ENCODE measurements at regions not wholly inside any gene's neighbourhood (a gene's known extent, or its start where the extent isn't known, plus 50 kb on each side); places are given as distances from the start of the nearest gene placed in this dataset.

- CTCF ChIA-PET (ENCODE audit: unreplicated experiment): no interaction called here
- no peaks in the 10 kb centered on the region for H3K9me3 ChIP-seq (ENCODE audit: low read length)
- intact Hi-C loops (cut with micrococcal nuclease; ENCODE audit: unreplicated experiment): no loop called here
- no peak overlapping the region for H3K27ac ChIP-seq (ENCODE audit: low read depth, low read length, poor library complexity, severe bottlenecking)
- no peak for TF ChIP-seq EZH2phosphoT487 (IDR thresholded peaks at IDR 0.05; ENCODE audit: borderline replicate concordance, low read depth, low read length)
- TF ChIP-seq CTCF (conservative IDR thresholded peaks at IDR 0.05; ENCODE audit: low read length): no peak
- H2AFZ ChIP-seq (ENCODE audit: low read length): no peak overlapping the region
- no peak overlapping the region for H3K4me2 ChIP-seq (ENCODE audit: low read length)
- POLR2A ChIA-PET: no interaction called here
- H3K4me1 ChIP-seq (ENCODE audit: insufficient read depth, low read length, poor library complexity, severe bottlenecking): no peaks in the 10 kb centered on the region
- H4K20me1 ChIP-seq (ENCODE audit: insufficient read depth, low read length): no peaks in the 10 kb centered on the region
- BruUV-seq (replicated peaks): no TSS peak
- H3K36me3 ChIP-seq (ENCODE audit: insufficient read depth, low read length): no peaks in the 10 kb centered on the region
- no peak for DNase-seq (ENCODE audit: low spot score)
- no peaks in the 10 kb centered on the region for H3K9me2 ChIP-seq (ENCODE audit: insufficient read depth, low read length)
- no peak overlapping the region for H3K4me3 ChIP-seq (ENCODE audit: low read depth, low read length, poor library complexity, severe bottlenecking)
- no peaks in the 10 kb centered on the region for H3K79me2 ChIP-seq (ENCODE audit: insufficient read depth, low read depth, low read length)
Measured at GRCh38 chr16:86921289-86921688, 342.9 kb downstream of the FOXL1 start.

GRCh38 chr16:86922311-86922710, 344.0 kb downstream of the FOXL1 start:
- DNase-seq (ENCODE audit: low spot score): no peak
- no peaks in the 10 kb centered on the region for H3K9me3 ChIP-seq (ENCODE audit: low read length)
- H2AFZ ChIP-seq (ENCODE audit: low read length): no peak overlapping the region
- no peaks in the 10 kb centered on the region for H3K9me2 ChIP-seq (ENCODE audit: insufficient read depth, low read length)
- H3K36me3 ChIP-seq (ENCODE audit: insufficient read depth, low read length): no peaks in the 10 kb centered on the region
- TF ChIP-seq CTCF (conservative IDR thresholded peaks at IDR 0.05; ENCODE audit: low read length) (no peak), EZH2phosphoT487 (IDR thresholded peaks at IDR 0.05; ENCODE audit: borderline replicate concordance, low read depth, low read length) (no peak)
- no peaks in the 10 kb centered on the region for H4K20me1 ChIP-seq (ENCODE audit: insufficient read depth, low read length)
- H3K4me2 ChIP-seq (ENCODE audit: low read length): no peak overlapping the region
- H3K79me2 ChIP-seq (ENCODE audit: insufficient read depth, low read depth, low read length): no peaks in the 10 kb centered on the region
- intact Hi-C loops (cut with micrococcal nuclease; ENCODE audit: unreplicated experiment): no loop called here
- ChIA-PET CTCF (ENCODE audit: unreplicated experiment) (no interaction called here), POLR2A (no interaction called here)
- no peaks in the 10 kb centered on the region for H3K4me1 ChIP-seq (ENCODE audit: insufficient read depth, low read length, poor library complexity, severe bottlenecking)
- no peak overlapping the region for H3K27ac ChIP-seq (ENCODE audit: low read depth, low read length, poor library complexity, severe bottlenecking)
- no peak overlapping the region for H3K4me3 ChIP-seq (ENCODE audit: low read depth, low read length, poor library complexity, severe bottlenecking)
- BruUV-seq (replicated peaks): no TSS peak

GRCh38 chr16:86923656-86924055, 345.3 kb downstream of the FOXL1 start:
- DNase-seq (ENCODE audit: low spot score): no peak
- POLR2A ChIA-PET: no interaction called here
- Histone ChIP-seq H3K9me2 (ENCODE audit: insufficient read depth, low read length) (no peaks in the 10 kb centered on the region), H3K9me3 (ENCODE audit: low read length) (no peaks in the 10 kb centered on the region), H4K20me1 (ENCODE audit: insufficient read depth, low read length) (no peaks in the 10 kb centered on the region), H3K4me3 (ENCODE audit: low read depth, low read length, poor library complexity, severe bottlenecking) (no peak overlapping the region), H3K36me3 (ENCODE audit: insufficient read depth, low read length) (no peaks in the 10 kb centered on the region), H2AFZ (ENCODE audit: low read length) (no peak overlapping the region), H3K79me2 (ENCODE audit: insufficient read depth, low read depth, low read length) (no peaks in the 10 kb centered on the region), H3K4me1 (ENCODE audit: insufficient read depth, low read length, poor library complexity, severe bottlenecking) (no peaks in the 10 kb centered on the region), H3K27ac (ENCODE audit: low read depth, low read length, poor library complexity, severe bottlenecking) (no peak overlapping the region), H3K4me2 (ENCODE audit: low read length) (no peak overlapping the region)
- BruUV-seq (replicated peaks): no TSS peak
- CTCF ChIA-PET (ENCODE audit: unreplicated experiment): no interaction called here
- intact Hi-C loops (cut with micrococcal nuclease; ENCODE audit: unreplicated experiment): no loop called here
- TF ChIP-seq CTCF (conservative IDR thresholded peaks at IDR 0.05; ENCODE audit: low read length) (no peak), EZH2phosphoT487 (IDR thresholded peaks at IDR 0.05; ENCODE audit: borderline replicate concordance, low read depth, low read length) (no peak)

All from OCI-LY7 (cell line).